Hindlimb muscle (tissue), 1 donor: ENCODE measurements at regions not wholly inside any gene's neighbourhood (a gene's known extent, or its start where the extent isn't known, plus 50 kb on each side); places are given as distances from the start of the nearest gene placed in this dataset.

ENCODE experiments used
- DNase-seq: peaks from one replicate; pipeline ENCODE4 v3.0.0-alpha.2; 2013

- DNase-seq = no peak
Measured at GRCh38 chr6:43903739-43904290, 133.8 kb downstream of the VEGFA start.

- DNase-seq = no peak
Measured at GRCh38 chr6:43901733-43902230, 131.8 kb downstream of the VEGFA start.

GRCh38 chr6:43900916-43901732 is 131.1 kb downstream of the VEGFA start:
- DNase-seq = no peak

GRCh38 chr6:43900560-43900915 is 130.5 kb downstream of the VEGFA start:
- DNase-seq = no peak

- DNase-seq = no peak
Measured at GRCh38 chr6:43899830-43900229, 129.8 kb downstream of the VEGFA start.

- no peak for DNase-seq
Measured at GRCh38 chr6:43898358-43899131, 128.5 kb downstream of the VEGFA start.

- no peak for DNase-seq
Measured at GRCh38 chr6:43897571-43898302, 127.7 kb downstream of the VEGFA start.

GRCh38 chr6:43896329-43897255 is 126.6 kb downstream of the VEGFA start:
- DNase-seq = no peak

- no peak for DNase-seq
Measured at GRCh38 chr6:43895656-43896328, 125.8 kb downstream of the VEGFA start.

- no peak for DNase-seq
Measured at GRCh38 chr6:43893073-43893472, 123.1 kb downstream of the VEGFA start.

- DNase-seq = no peak
Measured at GRCh38 chr6:43891072-43891870, 121.3 kb downstream of the VEGFA start.

GRCh38 chr6:43890197-43891062 is 120.4 kb downstream of the VEGFA start:
- no peak for DNase-seq

- no peak for DNase-seq
Measured at GRCh38 chr6:43887906-43888683, 118.1 kb downstream of the VEGFA start.

- DNase-seq = no peak
Measured at GRCh38 chr6:43887340-43887858, 117.4 kb downstream of the VEGFA start.

- DNase-seq = no peak
Measured at GRCh38 chr6:43886717-43887339, 116.8 kb downstream of the VEGFA start.

- no peak for DNase-seq
Measured at GRCh38 chr6:43886067-43886461, 116.1 kb downstream of the VEGFA start.

GRCh38 chr6:43885399-43886066 is 115.5 kb downstream of the VEGFA start:
- no peak for DNase-seq
